ENCODE measurements at regions not wholly inside any gene's neighbourhood (a gene's known extent, or its start where the extent isn't known, plus 50 kb on each side); places are given as distances from the start of the nearest gene placed in this dataset.

- TF ChIP-seq TAF1 (IDR thresholded peaks at IDR 0.05; ENCODE audit: borderline replicate concordance, insufficient read depth, low read length) (no peak), REST (IDR thresholded peaks at IDR 0.05; ENCODE audit: insufficient read depth in 1 of 2, low read depth in 2 of 2, low read length in 2 of 2) (no peak), POLR2AphosphoS5 (IDR thresholded peaks at IDR 0.05; ENCODE audit: low read depth, low read length) (no peak), SIN3A (IDR thresholded peaks at IDR 0.05; ENCODE audit: borderline replicate concordance, insufficient read depth, low read length) (no peak)
These were observed 197.5 kb upstream of the CHAC2 start for GRCh38 chr2:53569957-53570727.

Measured in PFSK-1 (cell line).